ENCODE measurements at regions not wholly inside any gene's neighbourhood (a gene's known extent, or its start where the extent isn't known, plus 50 kb on each side); places are given as distances from the start of the nearest gene placed in this dataset.

GRCh38 chr12:125355614-125356013, 290.4 kb downstream of the AACS start:
- no peak for DNase-seq

- DNase-seq, result no peak
Measured at GRCh38 chr12:125356111-125356510, 290.9 kb downstream of the AACS start.

GRCh38 chr12:125357561-125357960, 292.3 kb downstream of the AACS start:
- DNase-seq, result no peak

- DNase-seq, result no peak
Measured at GRCh38 chr12:125360540-125360939, 295.3 kb downstream of the AACS start.

GRCh38 chr12:125371033-125371432, 305.8 kb downstream of the AACS start:
- DNase-seq, result no peak

- no peak for DNase-seq
Measured at GRCh38 chr12:125372085-125372484, 306.9 kb downstream of the AACS start.

- no peak for DNase-seq
Measured at GRCh38 chr12:125373375-125373774, 308.1 kb downstream of the AACS start.

GRCh38 chr12:125376422-125376821, 311.2 kb downstream of the AACS start:
- DNase-seq, result no peak

- DNase-seq, result no peak
Measured at GRCh38 chr12:125377093-125377492, 311.9 kb downstream of the AACS start.

- DNase-seq, result no peak
Measured at GRCh38 chr12:125381373-125381772, 316.1 kb downstream of the AACS start.

GRCh38 chr12:125382926-125383325, 317.7 kb downstream of the AACS start:
- no peak for DNase-seq

- no peak for DNase-seq
Measured at GRCh38 chr12:125386652-125387051, 321.4 kb downstream of the AACS start.

- no peak for DNase-seq
Measured at GRCh38 chr12:125387206-125387605, 322.0 kb downstream of the AACS start.

GRCh38 chr12:125389061-125389697, 323.9 kb downstream of the AACS start:
- DNase-seq, result no peak

GRCh38 chr12:125393569-125393968, 328.3 kb downstream of the AACS start:
- DNase-seq, result no peak

- no peak for DNase-seq
Measured at GRCh38 chr12:125395583-125396215, 330.5 kb downstream of the AACS start.

- DNase-seq, result no peak
Measured at GRCh38 chr12:125399489-125399888, 334.3 kb downstream of the AACS start.

GRCh38 chr12:125402874-125403789, 337.9 kb downstream of the AACS start:
- DNase-seq, result no peak

GRCh38 chr12:125403843-125404242, 338.6 kb downstream of the AACS start:
- DNase-seq, result no peak

- DNase-seq, result no peak
Measured at GRCh38 chr12:125406131-125406530, 340.9 kb downstream of the AACS start.

- no peak for DNase-seq
Measured at GRCh38 chr12:125408718-125409117, 343.5 kb downstream of the AACS start.

GRCh38 chr12:125412506-125412905, 347.3 kb downstream of the AACS start:
- peak in 25 of 58 donors; percentile 10 to 70 (median 31) for DNase-seq
